H9 (cell line): ENCODE measurements at regions not wholly inside any gene's neighbourhood (a gene's known extent, or its start where the extent isn't known, plus 50 kb on each side); places are given as distances from the start of the nearest gene placed in this dataset.

ENCODE experiments used
- DNase-seq: peaks from one replicate; pipeline ENCODE4 v3.0.0-alpha.2; 2017
- H2AFZ ChIP-seq: one replicate; pipeline ENCODE4 v1.6.1; 2013; ENCODE audit warnings: mild to moderate bottlenecking, low read length, control low read depth, moderate library complexity
- H2AK5ac ChIP-seq: 2 replicates; pipeline ENCODE4 v1.6.1; 2013; ENCODE audit warnings: low read length, control low read depth, mixed read lengths; ENCODE audit not compliant: insufficient read length
- H2BK120ac ChIP-seq: one replicate; pipeline ENCODE4 v1.6.1; 2013; ENCODE audit warnings: low read depth, mild to moderate bottlenecking, low read length, control low read depth, inconsistent platforms; ENCODE audit not compliant: poor library complexity, severe bottlenecking
- H2BK12ac ChIP-seq: 2 replicates; pipeline ENCODE4 v1.6.1; 2013; ENCODE audit warnings: low read length, control low read depth, mixed read lengths, low read depth; ENCODE audit not compliant: insufficient read length
- H2BK15ac ChIP-seq: 2 replicates; pipeline ENCODE4 v1.6.1; 2013; ENCODE audit warnings: low read depth, low read length, control low read depth
- H2BK20ac ChIP-seq: one replicate; pipeline ENCODE4 v1.6.1; 2013; ENCODE audit warnings: low read depth, mild to moderate bottlenecking, low read length, control low read depth, inconsistent platforms; ENCODE audit not compliant: poor library complexity, severe bottlenecking
- H2BK5ac ChIP-seq: 2 replicates; pipeline ENCODE4 v1.6.1; 2013; ENCODE audit warnings: low read length, control low read depth, mixed read lengths; ENCODE audit not compliant: insufficient read length
- H3K14ac ChIP-seq: 2 replicates; pipeline ENCODE4 v1.6.1; 2013; ENCODE audit warnings: low read length, control low read depth; ENCODE audit not compliant: insufficient read depth
- H3K18ac ChIP-seq: 2 replicates; pipeline ENCODE4 v1.6.1; 2013; ENCODE audit warnings: low read depth, mild to moderate bottlenecking, mixed read lengths, low read length, control low read depth; ENCODE audit not compliant: insufficient read length
- H3K23ac ChIP-seq: 2 replicates; pipeline ENCODE4 v1.6.1; 2013; ENCODE audit warnings: low read length, control low read depth, mixed read lengths, low read depth; ENCODE audit not compliant: insufficient read length
- H3K23me2 ChIP-seq: 2 replicates; pipeline ENCODE4 v1.6.1; 2013; ENCODE audit warnings: low read depth, mild to moderate bottlenecking, mixed read lengths, low read length, control low read depth; ENCODE audit not compliant: insufficient read length, poor library complexity, severe bottlenecking
- H3K27ac ChIP-seq: 2 replicates; pipeline ENCODE4 v1.5.1; 2013; ENCODE audit warnings: low read length, control low read depth, mixed read lengths, low read depth; ENCODE audit not compliant: insufficient read length
- H3K27me3 ChIP-seq: 2 replicates; pipeline ENCODE4 v1.6.1; 2013; ENCODE audit warnings: low read length, control low read depth, inconsistent platforms; ENCODE audit not compliant: insufficient read depth
- H3K4ac ChIP-seq: 2 replicates; pipeline ENCODE4 v1.6.1; 2013; ENCODE audit warnings: low read depth, mild to moderate bottlenecking, control low read depth, inconsistent platforms, low read length, moderate library complexity
- H3K4me1 ChIP-seq: 2 replicates; pipeline ENCODE4 v1.6.1; 2013; ENCODE audit warnings: low read length, control low read depth, inconsistent platforms; ENCODE audit not compliant: insufficient read depth
- H3K4me2 ChIP-seq: 2 replicates; pipeline ENCODE4 v1.6.1; 2013; ENCODE audit warnings: low read length, control low read depth, mixed read lengths; ENCODE audit not compliant: insufficient read length, insufficient read depth
- H3K56ac ChIP-seq: 2 replicates; pipeline ENCODE4 v1.6.1; 2013; ENCODE audit warnings: low read depth, mild to moderate bottlenecking, mixed read lengths, low read length, control low read depth; ENCODE audit not compliant: insufficient read length
- H3K79me1 ChIP-seq: 2 replicates; pipeline ENCODE4 v1.6.1; 2013; ENCODE audit warnings: low read depth, mild to moderate bottlenecking, moderate library complexity, low read length, control low read depth, inconsistent platforms; ENCODE audit not compliant: insufficient read depth, poor library complexity, severe bottlenecking
- H3K79me2 ChIP-seq: 2 replicates; pipeline ENCODE4 v1.6.1; 2013; ENCODE audit warnings: low read length, control low read depth, inconsistent platforms; ENCODE audit not compliant: insufficient read depth
- H3K9ac ChIP-seq: 2 replicates; pipeline ENCODE4 v1.6.1; 2013; ENCODE audit warnings: low read length, control low read depth, mixed read lengths; ENCODE audit not compliant: insufficient read length; ENCODE audit errors: extremely low read depth
- H3K9me3 ChIP-seq: one replicate; pipeline ENCODE4 v1.6.1; 2013; ENCODE audit warnings: low read depth, low read length, inconsistent platforms; ENCODE audit not compliant: control insufficient read depth
- H3T11ph ChIP-seq: one replicate; pipeline ENCODE4 v1.6.1; 2013; ENCODE audit warnings: mild to moderate bottlenecking, low read length, control low read depth, inconsistent platforms
- H4K20me1 ChIP-seq: one replicate; pipeline ENCODE4 v1.6.1; 2013; ENCODE audit not compliant: control insufficient read depth, insufficient read length, insufficient read depth
- H4K5ac ChIP-seq: 2 replicates; pipeline ENCODE4 v1.6.1; 2013; ENCODE audit warnings: low read depth, mild to moderate bottlenecking, mixed read lengths, low read length, control low read depth; ENCODE audit not compliant: insufficient read length
- H4K8ac ChIP-seq: replicated peaks from 2 replicates; pipeline ENCODE4 v1.6.1; 2013; ENCODE audit warnings: low read length, control low read depth, mixed read lengths, low read depth; ENCODE audit not compliant: insufficient read length
- H4K91ac ChIP-seq: 2 replicates; pipeline ENCODE4 v1.6.1; 2013; ENCODE audit warnings: low read depth, mild to moderate bottlenecking, moderate library complexity, mixed read lengths, low read length, control low read depth; ENCODE audit not compliant: insufficient read length
- H3K27ac Mint-ChIP-seq, 3 experiments: 2 replicates in 2 of 3; 3 replicates in 1 of 3; pipeline ENCODE4 v1.8.0; 2020 to 2021; ENCODE audit warnings: mixed read lengths in 3 of 3, mild to moderate bottlenecking in 1 of 3, moderate library complexity in 1 of 3
- H3K27me3 Mint-ChIP-seq: 2 replicates; pipeline ENCODE4 v1.8.0; 2021; ENCODE audit warnings: low read depth, mild to moderate bottlenecking, moderate library complexity, mixed read lengths
- H3K36me3 Mint-ChIP-seq, 3 experiments: 2 replicates in 2 of 3; 3 replicates in 1 of 3; pipeline ENCODE4 v1.8.0; 2020 to 2021; ENCODE audit warnings: low read depth in 3 of 3, mixed read lengths in 3 of 3; ENCODE audit not compliant: insufficient read depth in 1 of 3
- H3K4me1 Mint-ChIP-seq, 2 experiments: 2 replicates each; pipeline ENCODE4 v1.8.0; 2020; ENCODE audit warnings: mixed read lengths in 2 of 2
- H3K4me3 Mint-ChIP-seq, 2 experiments: 2 replicates in 1 of 2; 3 replicates in 1 of 2; pipeline ENCODE4 v1.8.0; 2020 to 2021; ENCODE audit warnings: mild to moderate bottlenecking in 2 of 2, mixed read lengths in 2 of 2, moderate library complexity in 1 of 2
- H3K9me3 Mint-ChIP-seq, 2 experiments: 2 replicates in 1 of 2; 3 replicates in 1 of 2; pipeline ENCODE4 v1.8.0; 2020; ENCODE audit warnings: mild to moderate bottlenecking in 2 of 2, mixed read lengths in 2 of 2, moderate library complexity in 1 of 2
- CTCF ChIP-seq: fragments of 200-600 bp; sonication (generic); conservative IDR thresholded peaks from 3 replicates; pipeline ENCODE4 v1.8.0; 2021; ENCODE audit warnings: antibody characterized with exemption, mild to moderate bottlenecking
- WGBS: extraction: QIAGEN DNeasy Blood & Tissue Kit; methylation state at CpG from one replicate; pipeline ENCODE4 v1.1.7; 2013; ENCODE audit warnings: missing lambda C conversion rate, low lambda C conversion rate, mixed read lengths; ENCODE audit not compliant: insufficient read length; ENCODE audit errors: extremely low coverage; 5-methylcytosine and 5-hydroxymethylcytosine counted together

DNA sequence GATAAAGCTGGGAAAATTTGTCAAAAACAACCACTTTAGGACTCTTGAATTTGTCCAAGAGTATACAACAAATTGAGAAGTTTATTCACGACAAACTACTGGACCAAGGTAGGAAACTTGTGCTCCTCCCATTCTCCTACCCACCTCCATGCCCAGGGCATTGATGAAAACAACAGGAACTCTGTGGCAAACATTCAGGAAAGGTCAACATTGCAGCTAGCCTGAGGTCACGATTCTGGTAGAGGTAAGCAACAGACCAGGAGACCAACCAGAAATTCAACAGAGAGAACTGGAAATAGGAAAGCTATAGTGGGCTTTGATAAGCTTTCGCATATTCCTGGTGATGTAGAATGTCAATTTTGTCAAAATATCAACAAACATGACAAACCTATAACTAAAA is 209.1 kb upstream of the CTAGE1 start:
- Histone ChIP-seq H4K20me1 (no peaks in the 10 kb centered on the region), H4K5ac (no peak overlapping the region), H2BK5ac (no peak overlapping the region), H3K4ac (no peak overlapping the region), H3K23me2 (no peaks in the 10 kb centered on the region), H2BK20ac (no peak overlapping the region), H4K91ac (no peak overlapping the region), H3K79me1 (no peaks in the 10 kb centered on the region), H3K79me2 (no peaks in the 10 kb centered on the region), H3K23ac (no peak overlapping the region), H4K8ac (no peak overlapping the region), H3K4me2 (no peak overlapping the region), H3K14ac (no peak overlapping the region), H3K4me1 (no peaks in the 10 kb centered on the region), H3K18ac (no peak overlapping the region), H3K9me3 (no peaks in the 10 kb centered on the region), H2BK120ac (no peak overlapping the region), H3T11ph (no peak overlapping the region), H2BK12ac (no peak overlapping the region), H2BK15ac (no peak overlapping the region), H3K56ac (no peak overlapping the region), H2AK5ac (no peak overlapping the region), H3K27me3 (no peaks in the 10 kb centered on the region), H2AFZ (no peak overlapping the region), H3K9ac (no peak overlapping the region), H3K27ac (no peak overlapping the region)
- no peak for TF ChIP-seq CTCF
- Mint-ChIP-seq H3K4me1 (no peaks in the 10 kb centered on the region), H3K4me3 (no peak overlapping the region), H3K27me3 (no peaks in the 10 kb centered on the region; the same call in 1 of the 2 replicates), H3K9me3 (no peaks in the 10 kb centered on the region), H3K27ac (no peak overlapping the region), H3K36me3 (no peaks in the 10 kb centered on the region)
- WGBS: no CpG with 5 or more reads among the region's 3 CpGs
- no peak for DNase-seq
